GM12865 (cell line): ENCODE measurements at regions not wholly inside any gene's neighbourhood (a gene's known extent, or its start where the extent isn't known, plus 50 kb on each side); places are given as distances from the start of the nearest gene placed in this dataset.

Experiments used
- DNase-seq: peaks from one replicate; pipeline ENCODE4 v3.0.0; 2010; ENCODE audit warnings: low read depth
- H3K4me3 ChIP-seq: 2 replicates; pipeline ENCODE4 v1.5.1; 2011; ENCODE audit warnings: mild to moderate bottlenecking, low read depth, low read length, control low read depth
- CTCF ChIP-seq: IDR thresholded peaks from 2 replicates; pipeline ENCODE4 v1.5.1; 2011; ENCODE audit warnings: low read length, control low read depth, low read depth, inconsistent platforms; ENCODE audit not compliant: insufficient read depth; ENCODE audit errors: missing control alignments

DNA sequence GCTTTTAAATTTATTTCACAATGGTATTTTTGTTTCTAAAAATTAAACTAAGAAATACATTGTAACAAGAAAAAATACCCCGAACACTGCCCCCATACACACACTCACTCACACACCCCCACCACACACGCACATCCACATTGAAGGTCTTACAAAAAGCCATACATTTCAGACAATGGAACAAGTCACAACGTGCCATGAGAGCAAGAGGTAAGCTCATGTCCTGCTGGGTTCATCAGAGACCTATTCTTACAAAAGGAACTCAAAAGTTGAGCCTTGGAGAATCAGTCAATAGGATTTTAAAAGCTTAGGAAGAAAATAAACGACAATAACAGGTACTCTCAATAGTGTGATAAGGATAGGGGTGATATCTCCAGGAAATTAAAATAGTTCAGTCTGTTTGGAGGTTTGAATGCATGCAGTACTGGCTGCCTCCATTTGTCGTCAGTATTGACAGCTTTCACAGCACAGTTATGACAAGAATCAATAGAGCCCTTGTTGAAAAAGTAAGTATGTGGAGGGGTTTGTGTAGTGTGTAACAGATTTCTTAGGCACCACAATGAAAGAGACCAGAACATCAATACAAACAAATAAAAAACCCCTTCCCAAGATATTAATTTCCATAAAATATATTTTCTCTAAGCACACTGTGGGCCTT lies 1826.2 kb upstream of the CDH6 start:
- TF ChIP-seq CTCF, result no peak
- DNase-seq, result no peak
- H3K4me3 ChIP-seq, result no peak overlapping the region

- no peak overlapping the region for H3K4me3 ChIP-seq
- TF ChIP-seq CTCF, result no peak
Measured at GRCh38 chr5:29351170-29351569, 1842.3 kb upstream of the CDH6 start.

GRCh38 chr5:29337030-29337429 lies 1856.5 kb upstream of the CDH6 start:
- TF ChIP-seq CTCF, result no peak
- no peak for DNase-seq
- no peak overlapping the region for H3K4me3 ChIP-seq

More at GRCh38 chr5:29351170-29351569, 1842.3 kb upstream of the CDH6 start:
- DNase-seq, result no peak

- no peak for DNase-seq
- TF ChIP-seq CTCF, result no peak
- no peak overlapping the region for H3K4me3 ChIP-seq
Measured at GRCh38 chr5:29321591-29321990, 1871.9 kb upstream of the CDH6 start.

GRCh38 chr5:29309359-29309758 lies 1884.1 kb upstream of the CDH6 start:
- no peak for DNase-seq
- no peak for TF ChIP-seq CTCF
- H3K4me3 ChIP-seq, result no peak overlapping the region

DNA sequence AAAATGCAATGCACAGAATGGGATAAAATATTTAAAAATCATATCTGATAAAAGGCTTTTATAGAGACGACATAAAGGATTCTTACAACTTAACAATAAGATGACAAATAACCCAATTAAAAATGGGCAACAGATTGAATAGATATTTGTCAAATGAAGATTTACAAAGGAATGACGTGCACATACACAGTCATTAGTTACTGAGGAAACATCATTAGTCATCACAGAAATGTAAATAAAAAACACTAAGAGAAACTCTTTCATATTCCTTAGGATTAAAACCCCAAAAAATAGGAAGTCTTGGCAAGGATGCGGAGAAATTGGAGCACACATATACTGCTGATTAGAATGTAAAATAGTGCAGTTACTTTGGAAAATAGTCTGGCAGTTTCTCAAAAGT lies 1886.0 kb upstream of the CDH6 start:
- no peak overlapping the region for H3K4me3 ChIP-seq
- no peak for TF ChIP-seq CTCF
- no peak for DNase-seq

DNA sequence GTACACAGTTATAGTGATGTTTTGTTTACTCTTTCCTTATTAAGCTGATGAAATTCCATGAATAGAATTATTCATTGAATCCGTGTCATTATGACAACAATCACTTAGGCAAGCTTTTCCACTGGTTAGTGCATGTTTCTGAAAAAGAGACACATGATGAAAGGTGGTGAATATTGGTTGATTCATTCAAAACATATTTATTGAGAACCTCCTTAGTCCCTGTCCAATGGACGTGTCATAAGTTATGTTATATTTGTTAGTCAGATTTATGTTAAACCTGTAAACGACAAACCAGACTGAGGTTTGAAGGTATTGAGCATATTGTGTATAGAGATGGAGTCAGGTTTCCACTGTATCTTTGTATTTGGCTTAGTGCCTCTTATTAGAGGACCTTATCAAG lies 1888.9 kb upstream of the CDH6 start:
- DNase-seq, result no peak
- no peak for TF ChIP-seq CTCF
- H3K4me3 ChIP-seq, result no peak overlapping the region
